ENCODE measurements at regions not wholly inside any gene's neighbourhood (a gene's known extent, or its start where the extent isn't known, plus 50 kb on each side); places are given as distances from the start of the nearest gene placed in this dataset.
"Not testable (repeated sequence)": the region's sequence is repeated elsewhere in the genome, so short reads cannot be mapped to it uniquely, and the experiment has no call there.

GRCh38 chr5:17364987-17365810, 132.8 kb upstream of the TAF11L2 start:
- peak in 2 of 56 donors; percentile 4 to 13 for DNase-seq

GRCh38 chr5:17365811-17366138, 132.3 kb upstream of the TAF11L2 start:
- peak in 2 of 56 donors; percentile 9 to 13 for DNase-seq

GRCh38 chr5:17367256-17367840, 130.7 kb upstream of the TAF11L2 start:
- DNase-seq, result no peak

GRCh38 chr5:17370651-17371050, 127.4 kb upstream of the TAF11L2 start:
- DNase-seq, result no peak

- DNase-seq, result peak in 1 of 56 donors; percentile 7
Observed at GRCh38 chr5:17373406-17373805, 124.6 kb upstream of the TAF11L2 start.

- DNase-seq, result no peak
Observed at GRCh38 chr5:17373814-17374556, 124.0 kb upstream of the TAF11L2 start.

GRCh38 chr5:17374973-17375742, 122.9 kb upstream of the TAF11L2 start:
- no peak for DNase-seq

- not testable (repeated sequence) for DNase-seq
Observed at GRCh38 chr5:17375886-17376285, 122.1 kb upstream of the TAF11L2 start.

GRCh38 chr5:17378346-17378997, 119.6 kb upstream of the TAF11L2 start:
- no peak for DNase-seq

- DNase-seq, result no peak
Observed at GRCh38 chr5:17379100-17379951, 118.7 kb upstream of the TAF11L2 start.

- peak in 13 of 56 donors; percentile 1 to 27 (median 6) for DNase-seq
Observed at GRCh38 chr5:17381932-17382331, 116.1 kb upstream of the TAF11L2 start.

- no peak for DNase-seq
Observed at GRCh38 chr5:17383526-17383925, 114.5 kb upstream of the TAF11L2 start.

- DNase-seq, result peak in 2 of 56 donors; percentile 3
Observed at GRCh38 chr5:17384181-17384580, 113.8 kb upstream of the TAF11L2 start.

- no peak for DNase-seq
Observed at GRCh38 chr5:17388717-17389116, 109.3 kb upstream of the TAF11L2 start.

GRCh38 chr5:17394086-17394485, 103.9 kb upstream of the TAF11L2 start:
- DNase-seq, result no peak

GRCh38 chr5:17395106-17395880, 102.7 kb upstream of the TAF11L2 start:
- no peak for DNase-seq

- DNase-seq, result no peak
Observed at GRCh38 chr5:17396247-17396646, 101.8 kb upstream of the TAF11L2 start.

- DNase-seq, result no peak
Observed at GRCh38 chr5:17398431-17398830, 99.6 kb upstream of the TAF11L2 start.

Data from nucleus accumbens (tissue), 56 donors.